C4-2B (cell line): ENCODE measurements at regions not wholly inside any gene's neighbourhood (a gene's known extent, or its start where the extent isn't known, plus 50 kb on each side); places are given as distances from the start of the nearest gene placed in this dataset.

ENCODE experiments used
- H3K27ac ChIP-seq: fragments of 450-650 bp; 2 replicates; pipeline ENCODE4 v1.5.1; 2017
- CTCF ChIP-seq: fragments of 450-650 bp; conservative IDR thresholded peaks from 2 replicates; pipeline ENCODE4 v1.5.1; 2017; ENCODE audit warnings: mild to moderate bottlenecking
- ZFX ChIP-seq: fragments of 450-650 bp; IDR thresholded peaks from 2 replicates; pipeline ENCODE4 v1.6.1; 2017

- TF ChIP-seq CTCF: no peak
- no peak for TF ChIP-seq ZFX
- no peak overlapping the region for H3K27ac ChIP-seq
Observed at GRCh38 chr13:34857558-34858325, 84.3 kb upstream of the NBEA start.

GRCh38 chr13:34862311-34862710 lies 79.8 kb upstream of the NBEA start:
- TF ChIP-seq CTCF (no peak), ZFX (no peak)
- H3K27ac ChIP-seq: no peak overlapping the region

- no peak overlapping the region for H3K27ac ChIP-seq
- TF ChIP-seq CTCF (no peak), ZFX (no peak)
Observed at GRCh38 chr13:34862716-34863115, 79.4 kb upstream of the NBEA start.

- no peak for TF ChIP-seq ZFX
- H3K27ac ChIP-seq: no peak overlapping the region
Observed at GRCh38 chr13:34863360-34864135, 78.5 kb upstream of the NBEA start.

GRCh38 chr13:34864671-34865070 lies 77.4 kb upstream of the NBEA start:
- TF ChIP-seq ZFX (no peak), CTCF (no peak)
- no peak overlapping the region for H3K27ac ChIP-seq

- TF ChIP-seq CTCF (no peak), ZFX (no peak)
- H3K27ac ChIP-seq: no peak overlapping the region
Observed at GRCh38 chr13:34867590-34867989, 74.5 kb upstream of the NBEA start.

- no peak for TF ChIP-seq ZFX
- TF ChIP-seq CTCF: no peak
- H3K27ac ChIP-seq: no peak overlapping the region
Observed at GRCh38 chr13:34868733-34869132, 73.3 kb upstream of the NBEA start.
